ENCODE measurements at regions not wholly inside any gene's neighbourhood (a gene's known extent, or its start where the extent isn't known, plus 50 kb on each side); places are given as distances from the start of the nearest gene placed in this dataset.

GRCh38 chr2:16588565-16588964, 77.1 kb downstream of the CYRIA start:
- no peak for TF ChIP-seq MAX (IDR thresholded peaks at IDR 0.05; ENCODE audit: low read depth, low read length)
- TF ChIP-seq MYC (IDR thresholded peaks at IDR 0.05; ENCODE audit: low read depth, low read length): no peak

All from NB4 (cell line).